ENCODE measurements at regions not wholly inside any gene's neighbourhood (a gene's known extent, or its start where the extent isn't known, plus 50 kb on each side); places are given as distances from the start of the nearest gene placed in this dataset.

DNA sequence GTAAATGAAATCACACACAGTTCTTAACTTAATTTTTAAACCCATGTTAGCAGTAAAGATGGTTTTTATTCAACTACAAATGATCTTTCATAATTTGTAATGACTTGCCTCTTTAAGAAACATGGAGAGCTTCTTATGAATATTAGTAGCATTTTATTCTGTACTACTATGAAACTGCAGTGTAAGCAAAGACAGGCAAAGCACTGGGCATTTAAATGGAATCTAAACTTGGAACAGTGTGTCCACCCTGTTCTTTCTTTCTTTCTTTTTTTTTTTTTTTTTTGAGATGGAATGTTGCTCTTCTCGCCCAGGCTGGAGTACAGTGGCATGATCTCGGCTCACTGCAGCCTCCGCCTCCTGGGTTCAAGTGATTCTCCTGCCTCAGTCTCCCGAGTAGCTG lies 740.4 kb upstream of the IGFBP3 start:
- no peaks in the 10 kb centered on the region for H3K27me3 Mint-ChIP-seq
- H3K9me3 Mint-ChIP-seq = peaks cover 0 to 17% (median 3%) of the 10 kb centered on the region in 8 donors
- no peak overlapping the region for H3K4me3 Mint-ChIP-seq
- no peak for DNase-seq
- H3K4me1 ChIP-seq (ENCODE audit: insufficient read depth, low read length) = no peaks in the 10 kb centered on the region
- no peaks in the 10 kb centered on the region for H3K36me3 Mint-ChIP-seq
- CTCF ChIA-PET (ENCODE audit: partially characterized antibody) = no interaction called here
- no peaks in the 10 kb centered on the region for H3K9me3 ChIP-seq (ENCODE audit: control insufficient read depth in 1 of 2, low read length in 2 of 2)
- POLR2A ChIA-PET (ENCODE audit: partially characterized antibody) = no interaction called here
- no peak overlapping the region for H3K27ac Mint-ChIP-seq
- H3K36me3 ChIP-seq (ENCODE audit: insufficient read depth, low read length) = no peaks in the 10 kb centered on the region
- H3K4me1 Mint-ChIP-seq = no peaks in the 10 kb centered on the region
- intact Hi-C loops (cut with micrococcal nuclease) = no loop called here
- H3K4me3 ChIP-seq (ENCODE audit: low read length in 2 of 2) = no peak overlapping the region
- no peak overlapping the region for H3K27ac ChIP-seq (ENCODE audit: low read depth, low read length)
- no peaks in the 10 kb centered on the region for H3K27me3 ChIP-seq (ENCODE audit: insufficient read depth, low read length)

DNA sequence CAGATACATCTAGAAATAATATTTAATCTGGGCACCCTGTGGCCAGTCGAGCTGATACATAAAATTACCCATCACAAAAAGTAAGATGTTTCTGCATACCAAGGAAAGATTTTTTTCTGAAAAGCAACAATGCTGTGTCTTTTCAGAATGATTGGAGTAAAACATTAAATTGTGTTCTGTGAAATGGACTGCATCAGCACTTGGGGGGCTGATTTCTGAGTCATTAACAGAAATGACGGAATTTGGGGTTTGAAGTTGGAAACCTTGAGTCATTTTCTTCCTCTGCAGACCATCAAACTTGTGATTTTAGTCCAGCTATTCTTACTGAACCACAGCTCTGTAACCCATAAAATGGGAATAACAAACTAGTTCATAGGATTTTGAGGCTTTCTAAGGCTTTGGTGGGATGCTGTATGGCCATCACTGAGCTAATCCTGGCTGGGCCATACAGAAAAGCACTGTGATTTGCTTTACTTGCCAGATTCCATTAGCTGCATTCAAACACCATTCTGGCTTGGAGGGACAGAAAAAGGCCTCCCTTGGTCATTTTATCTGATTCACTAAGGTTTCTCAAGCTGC lies 739.4 kb upstream of the IGFBP3 start:
- ChIA-PET POLR2A (ENCODE audit: partially characterized antibody) (no interaction called here), CTCF (ENCODE audit: partially characterized antibody) (no interaction called here)
- H3K27me3 ChIP-seq (ENCODE audit: insufficient read depth, low read length) = no peaks in the 10 kb centered on the region
- H3K9me3 ChIP-seq (ENCODE audit: control insufficient read depth in 1 of 2, low read length in 2 of 2) = no peaks in the 10 kb centered on the region
- Mint-ChIP-seq H3K9me3 (peaks cover 0 to 17% (median 4%) of the 10 kb centered on the region in 8 donors), H3K4me3 (no peak overlapping the region), H3K36me3 (no peaks in the 10 kb centered on the region), H3K4me1 (no peaks in the 10 kb centered on the region), H3K27me3 (no peaks in the 10 kb centered on the region), H3K27ac (no peak overlapping the region)
- intact Hi-C loops (cut with micrococcal nuclease) = no loop called here
- no peak for DNase-seq
- H3K27ac ChIP-seq (ENCODE audit: low read depth, low read length) = no peak overlapping the region
- H3K4me3 ChIP-seq (ENCODE audit: low read length in 2 of 2) = no peak overlapping the region
- H3K36me3 ChIP-seq (ENCODE audit: insufficient read depth, low read length) = no peaks in the 10 kb centered on the region
- no peaks in the 10 kb centered on the region for H3K4me1 ChIP-seq (ENCODE audit: insufficient read depth, low read length)

DNA sequence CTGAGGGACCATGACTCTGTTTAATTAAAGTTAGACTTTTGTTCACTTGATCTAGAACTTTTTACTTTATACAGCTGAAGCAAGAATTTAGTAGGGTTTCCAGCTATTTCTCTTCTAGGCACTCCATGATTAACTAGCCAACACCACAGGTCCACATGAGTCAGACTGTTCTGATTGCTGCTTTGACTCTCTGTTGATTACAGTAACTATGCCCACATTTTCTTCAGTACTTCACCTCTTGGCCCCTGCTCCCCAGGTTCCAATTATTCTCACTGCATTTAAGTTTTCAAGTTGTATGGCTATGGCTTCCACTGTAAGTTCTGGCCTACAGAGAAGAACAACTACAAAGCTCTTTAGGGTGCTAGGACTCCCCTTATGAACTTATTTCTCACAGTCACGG lies 737.2 kb upstream of the IGFBP3 start:
- H3K4me3 ChIP-seq (ENCODE audit: low read length in 2 of 2) = no peak overlapping the region
- no peaks in the 10 kb centered on the region for H3K27me3 ChIP-seq (ENCODE audit: insufficient read depth, low read length)
- no peaks in the 10 kb centered on the region for H3K4me1 ChIP-seq (ENCODE audit: insufficient read depth, low read length)
- POLR2A ChIA-PET (ENCODE audit: partially characterized antibody) = no interaction called here
- Mint-ChIP-seq H3K27me3 (no peaks in the 10 kb centered on the region), H3K9me3 (peaks cover 0 to 12% (median 3%) of the 10 kb centered on the region in 8 donors), H3K4me3 (no peak overlapping the region), H3K36me3 (no peaks in the 10 kb centered on the region), H3K27ac (no peak overlapping the region), H3K4me1 (no peaks in the 10 kb centered on the region)
- H3K9me3 ChIP-seq (ENCODE audit: control insufficient read depth in 1 of 2, low read length in 2 of 2) = no peaks in the 10 kb centered on the region
- H3K27ac ChIP-seq (ENCODE audit: low read depth, low read length) = no peak overlapping the region
- CTCF ChIA-PET (ENCODE audit: partially characterized antibody) = no interaction called here
- H3K36me3 ChIP-seq (ENCODE audit: insufficient read depth, low read length) = no peaks in the 10 kb centered on the region
- DNase-seq = no peak
- intact Hi-C loops (cut with micrococcal nuclease) = no loop called here

DNA sequence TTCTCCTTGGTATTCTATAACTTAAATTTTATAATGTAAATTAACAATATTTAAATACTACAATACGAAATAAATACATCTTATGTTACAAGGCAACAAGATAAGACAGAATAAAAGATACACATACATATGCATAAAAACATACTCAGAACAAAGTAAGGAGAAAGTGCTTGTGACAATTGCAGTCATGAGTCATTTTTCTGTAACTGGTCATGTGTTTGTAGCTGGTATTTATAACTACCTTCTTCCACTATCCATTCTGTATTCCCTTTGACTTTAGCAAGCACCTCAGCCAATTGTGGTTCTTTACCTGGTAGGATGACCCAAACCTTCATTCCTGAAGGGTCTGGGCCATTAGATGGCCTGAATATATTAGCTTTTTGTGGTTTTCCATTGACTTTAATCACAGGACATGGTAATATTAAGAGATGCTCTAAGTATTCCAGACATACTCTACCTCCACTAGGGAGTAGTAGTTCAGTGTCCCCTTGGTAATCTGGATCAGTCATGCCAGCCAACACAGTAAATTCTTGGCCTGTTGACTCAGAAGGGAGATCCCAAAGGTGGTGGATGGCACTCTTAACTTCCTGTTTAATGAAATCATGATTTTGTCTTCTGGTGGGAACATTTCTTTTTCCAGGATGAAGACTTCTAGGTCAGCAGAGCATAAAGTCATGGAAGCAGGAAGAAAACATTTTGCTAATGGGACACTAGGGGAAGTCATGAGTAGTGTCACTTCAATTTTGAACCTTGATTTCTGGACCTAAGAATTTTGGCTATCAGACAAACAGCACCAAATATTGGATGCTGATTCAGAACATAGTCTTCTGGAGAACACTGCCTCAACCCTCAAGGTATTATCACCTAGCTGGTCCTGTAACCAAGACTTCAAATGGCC lies 733.7 kb upstream of the IGFBP3 start:
- no peaks in the 10 kb centered on the region for H3K4me1 Mint-ChIP-seq
- peaks cover 2 to 15% (median 5%) of the 10 kb centered on the region in 8 donors for H3K9me3 Mint-ChIP-seq
- intact Hi-C loops (cut with micrococcal nuclease) = no loop called here
- Histone ChIP-seq H3K4me3 (ENCODE audit: low read length in 2 of 2) (no peak overlapping the region), H3K36me3 (ENCODE audit: insufficient read depth, low read length) (no peaks in the 10 kb centered on the region), H3K27me3 (ENCODE audit: insufficient read depth, low read length) (no peaks in the 10 kb centered on the region), H3K27ac (ENCODE audit: low read depth, low read length) (no peak overlapping the region), H3K4me1 (ENCODE audit: insufficient read depth, low read length) (no peaks in the 10 kb centered on the region), H3K9me3 (ENCODE audit: control insufficient read depth in 1 of 2, low read length in 2 of 2) (no peaks in the 10 kb centered on the region)
- H3K36me3 Mint-ChIP-seq = no peaks in the 10 kb centered on the region
- no peak overlapping the region for H3K4me3 Mint-ChIP-seq
- no peak for DNase-seq
- ChIA-PET CTCF (ENCODE audit: partially characterized antibody) (no interaction called here), POLR2A (ENCODE audit: partially characterized antibody) (no interaction called here)
- H3K27me3 Mint-ChIP-seq = no peaks in the 10 kb centered on the region
- H3K27ac Mint-ChIP-seq = no peak overlapping the region

DNA sequence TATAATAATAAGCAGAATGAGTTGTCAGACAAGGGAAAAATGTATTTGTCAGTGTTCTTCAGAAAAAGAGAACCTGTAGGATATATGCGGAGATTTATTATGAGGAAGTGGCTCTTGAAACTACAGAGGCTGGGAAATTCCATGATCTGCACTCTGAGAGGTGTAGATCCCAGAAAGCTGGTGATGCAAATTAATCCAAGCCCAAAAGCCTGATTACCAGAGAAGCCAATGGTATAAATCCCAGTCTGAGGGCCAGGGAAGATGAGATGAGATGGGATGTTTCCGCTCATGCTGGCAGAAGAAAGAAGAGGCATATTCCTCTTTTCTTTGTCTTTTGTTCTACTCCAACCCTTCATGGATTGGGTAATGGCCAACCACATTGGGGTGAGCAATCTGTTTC lies 732.8 kb upstream of the IGFBP3 start:
- DNase-seq = no peak
- intact Hi-C loops (cut with micrococcal nuclease) = no loop called here
- Mint-ChIP-seq H3K36me3 (no peaks in the 10 kb centered on the region), H3K27me3 (no peaks in the 10 kb centered on the region), H3K9me3 (peaks cover 2 to 14% (median 6%) of the 10 kb centered on the region in 8 donors), H3K4me1 (no peaks in the 10 kb centered on the region), H3K4me3 (no peak overlapping the region), H3K27ac (no peak overlapping the region)
- Histone ChIP-seq H3K27ac (ENCODE audit: low read depth, low read length) (no peak overlapping the region), H3K9me3 (ENCODE audit: control insufficient read depth in 1 of 2, low read length in 2 of 2) (no peaks in the 10 kb centered on the region), H3K4me1 (ENCODE audit: insufficient read depth, low read length) (no peaks in the 10 kb centered on the region), H3K4me3 (ENCODE audit: low read length in 2 of 2) (no peak overlapping the region), H3K36me3 (ENCODE audit: insufficient read depth, low read length) (no peaks in the 10 kb centered on the region), H3K27me3 (ENCODE audit: insufficient read depth, low read length) (no peaks in the 10 kb centered on the region)
- ChIA-PET CTCF (ENCODE audit: partially characterized antibody) (no interaction called here), POLR2A (ENCODE audit: partially characterized antibody) (no interaction called here)

DNA sequence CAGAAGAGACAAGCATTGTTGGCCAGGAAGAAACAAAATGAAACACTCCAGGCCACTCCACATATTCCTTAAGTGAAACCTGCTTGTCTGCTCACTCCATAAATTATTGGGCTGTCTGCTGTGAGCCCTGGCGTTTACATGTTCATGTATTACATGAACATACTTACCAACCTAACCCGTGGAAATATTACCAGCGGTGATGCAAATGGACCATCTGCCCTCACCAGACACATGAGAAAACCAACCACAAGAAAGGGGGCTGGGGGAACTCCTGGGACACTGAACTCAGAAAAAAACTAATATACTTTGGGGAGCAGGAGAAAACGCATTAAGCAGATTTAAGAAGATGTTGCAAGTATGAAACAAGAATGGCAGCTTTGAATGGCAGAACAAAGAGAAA lies 731.2 kb upstream of the IGFBP3 start:
- H3K9me3 Mint-ChIP-seq = peaks cover under 1 to 17% (median 7%) of the 10 kb centered on the region in 8 donors
- H3K36me3 Mint-ChIP-seq = no peaks in the 10 kb centered on the region
- no peak overlapping the region for H3K4me3 Mint-ChIP-seq
- H3K27me3 Mint-ChIP-seq = no peaks in the 10 kb centered on the region
- no peak overlapping the region for H3K27ac ChIP-seq (ENCODE audit: low read depth, low read length)
- H3K4me3 ChIP-seq (ENCODE audit: low read length in 2 of 2) = no peak overlapping the region
- peaks cover 0 to 1% (median 0%) of the 10 kb centered on the region in 4 donors for H3K4me1 Mint-ChIP-seq
- intact Hi-C loops (cut with micrococcal nuclease) = no loop called here
- ChIA-PET CTCF (ENCODE audit: partially characterized antibody) (no interaction called here), POLR2A (ENCODE audit: partially characterized antibody) (no interaction called here)
- H3K4me1 ChIP-seq (ENCODE audit: insufficient read depth, low read length) = no peaks in the 10 kb centered on the region
- no peaks in the 10 kb centered on the region for H3K27me3 ChIP-seq (ENCODE audit: insufficient read depth, low read length)
- H3K27ac Mint-ChIP-seq = no peak overlapping the region
- DNase-seq = no peak
- H3K36me3 ChIP-seq (ENCODE audit: insufficient read depth, low read length) = no peaks in the 10 kb centered on the region
- no peaks in the 10 kb centered on the region for H3K9me3 ChIP-seq (ENCODE audit: control insufficient read depth in 1 of 2, low read length in 2 of 2)

DNA sequence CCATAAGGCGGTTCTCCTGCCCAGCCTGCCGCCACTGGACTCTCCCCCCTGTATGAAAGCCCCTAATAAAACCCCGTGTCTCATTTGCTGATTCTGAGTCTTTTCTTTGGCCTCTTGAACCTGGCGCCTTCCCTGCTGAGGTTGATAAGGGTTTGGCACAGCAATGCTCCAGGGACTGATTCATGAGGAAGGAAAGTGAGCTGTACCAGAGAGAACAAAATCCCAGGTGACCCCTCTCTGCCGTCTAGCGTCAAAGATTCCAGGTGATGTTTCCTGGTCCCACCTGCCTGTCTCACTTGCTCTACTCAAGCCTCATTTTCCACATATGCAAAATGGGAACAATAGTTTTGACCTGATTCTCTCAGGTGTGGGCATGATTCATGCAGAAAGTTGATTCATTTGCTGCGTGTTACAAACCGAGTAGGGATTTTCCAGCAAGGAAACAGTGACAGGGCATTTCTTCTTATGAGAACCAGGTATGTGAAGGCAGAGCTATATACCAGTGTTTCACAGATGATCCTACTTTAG lies 730.6 kb upstream of the IGFBP3 start:
- intact Hi-C loops (cut with micrococcal nuclease) = no loop called here
- no peaks in the 10 kb centered on the region for H3K9me3 ChIP-seq (ENCODE audit: control insufficient read depth in 1 of 2, low read length in 2 of 2)
- ChIA-PET POLR2A (ENCODE audit: partially characterized antibody) (no interaction called here), CTCF (ENCODE audit: partially characterized antibody) (no interaction called here)
- no peak overlapping the region for H3K27ac ChIP-seq (ENCODE audit: low read depth, low read length)
- Mint-ChIP-seq H3K9me3 (peaks cover 5 to 17% (median 9%) of the 10 kb centered on the region in 8 donors), H3K4me1 (peaks cover 0 to 1% (median 0%) of the 10 kb centered on the region in 4 donors), H3K4me3 (no peak overlapping the region), H3K27me3 (peaks cover 0 to 1% of the 10 kb centered on the region in 2 donors), H3K27ac (no peak overlapping the region), H3K36me3 (no peaks in the 10 kb centered on the region)
- no peaks in the 10 kb centered on the region for H3K4me1 ChIP-seq (ENCODE audit: insufficient read depth, low read length)
- no peaks in the 10 kb centered on the region for H3K36me3 ChIP-seq (ENCODE audit: insufficient read depth, low read length)
- no peaks in the 10 kb centered on the region for H3K27me3 ChIP-seq (ENCODE audit: insufficient read depth, low read length)
- H3K4me3 ChIP-seq (ENCODE audit: low read length in 2 of 2) = no peak overlapping the region
- DNase-seq = no peak
